Uterus (tissue), 2 donors: ENCODE measurements at regions not wholly inside any gene's neighbourhood (a gene's known extent, or its start where the extent isn't known, plus 50 kb on each side); places are given as distances from the start of the nearest gene placed in this dataset.

Experiments
- POLR2A ChIP-seq, 2 donors: fragments of 450-650 bp; IDR thresholded peaks; one replicate each; pipeline ENCODE4 v1.6.1; 2016; ENCODE audit warnings: antibody characterized with exemption in 2 of 2, mild to moderate bottlenecking in 1 of 2, moderate library complexity in 1 of 2
- TF ChIP-seq, protein P1 (sequence below), 4 experiments: fragments of 200-600 bp in 2 of 4; fragments of 450-650 bp in 2 of 4; sonication (generic) in 2 of 4; IDR thresholded peaks; one replicate each; pipeline ENCODE4 v1.5.1; 2016 to 2019; ENCODE audit warnings: antibody characterized with exemption in 4 of 4, mild to moderate bottlenecking in 2 of 4, moderate library complexity in 1 of 4

DNA sequence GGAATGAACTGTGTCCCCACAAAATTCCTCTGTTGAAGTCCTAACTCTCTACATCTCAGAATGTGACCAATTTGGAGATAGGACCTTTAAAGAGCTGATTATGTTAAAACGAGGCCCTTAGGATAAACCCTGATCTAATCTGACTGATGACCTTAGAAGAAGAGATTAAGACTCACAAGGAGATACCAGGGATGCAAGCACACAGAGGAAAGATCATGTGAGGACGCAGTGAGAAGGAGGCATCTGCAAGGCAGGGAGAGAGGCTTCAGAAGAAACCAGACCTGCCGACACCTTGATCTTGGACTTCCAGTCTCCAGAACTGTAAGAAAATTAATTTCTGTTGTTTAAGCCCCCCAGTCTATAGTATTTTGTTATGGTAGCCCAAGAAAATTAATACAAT lies 94.9 kb upstream of the ZNF800 start:
- TF ChIP-seq, protein P1, sequence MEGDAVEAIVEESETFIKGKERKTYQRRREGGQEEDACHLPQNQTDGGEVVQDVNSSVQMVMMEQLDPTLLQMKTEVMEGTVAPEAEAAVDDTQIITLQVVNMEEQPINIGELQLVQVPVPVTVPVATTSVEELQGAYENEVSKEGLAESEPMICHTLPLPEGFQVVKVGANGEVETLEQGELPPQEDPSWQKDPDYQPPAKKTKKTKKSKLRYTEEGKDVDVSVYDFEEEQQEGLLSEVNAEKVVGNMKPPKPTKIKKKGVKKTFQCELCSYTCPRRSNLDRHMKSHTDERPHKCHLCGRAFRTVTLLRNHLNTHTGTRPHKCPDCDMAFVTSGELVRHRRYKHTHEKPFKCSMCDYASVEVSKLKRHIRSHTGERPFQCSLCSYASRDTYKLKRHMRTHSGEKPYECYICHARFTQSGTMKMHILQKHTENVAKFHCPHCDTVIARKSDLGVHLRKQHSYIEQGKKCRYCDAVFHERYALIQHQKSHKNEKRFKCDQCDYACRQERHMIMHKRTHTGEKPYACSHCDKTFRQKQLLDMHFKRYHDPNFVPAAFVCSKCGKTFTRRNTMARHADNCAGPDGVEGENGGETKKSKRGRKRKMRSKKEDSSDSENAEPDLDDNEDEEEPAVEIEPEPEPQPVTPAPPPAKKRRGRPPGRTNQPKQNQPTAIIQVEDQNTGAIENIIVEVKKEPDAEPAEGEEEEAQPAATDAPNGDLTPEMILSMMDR (IDR thresholded peaks at IDR 0.05): no peak
- no peak for TF ChIP-seq POLR2A (IDR thresholded peaks at IDR 0.05)
